KMS-11 (cell line): ENCODE measurements at regions not wholly inside any gene's neighbourhood (a gene's known extent, or its start where the extent isn't known, plus 50 kb on each side); places are given as distances from the start of the nearest gene placed in this dataset.

Experiments
- H2AFZ ChIP-seq: fragments of 200-600 bp; sonication (generic); 2 replicates; pipeline ENCODE4 v1.6.1; 2016; ENCODE audit warnings: antibody characterized with exemption, mixed run types, low read depth
- H3K27ac ChIP-seq: fragments of 200-600 bp; sonication (generic); 2 replicates; pipeline ENCODE4 v1.6.1; 2016; ENCODE audit warnings: mild to moderate bottlenecking, mixed run types
- H3K27me3 ChIP-seq: fragments of 200-600 bp; sonication (generic); 2 replicates; pipeline ENCODE4 v1.6.1; 2017; ENCODE audit warnings: mild to moderate bottlenecking, low read depth, mixed run types, moderate library complexity; ENCODE audit not compliant: insufficient read depth
- H3K36me3 ChIP-seq: fragments of 200-600 bp; sonication (generic); 2 replicates; pipeline ENCODE4 v1.6.1; 2017; ENCODE audit warnings: mild to moderate bottlenecking, mixed run types; ENCODE audit not compliant: insufficient read depth
- H3K4me1 ChIP-seq: fragments of 200-600 bp; sonication (generic); 2 replicates; pipeline ENCODE4 v1.6.1; 2016; ENCODE audit warnings: mild to moderate bottlenecking, low read depth, mixed run types; ENCODE audit not compliant: poor library complexity, severe bottlenecking
- H3K4me2 ChIP-seq: fragments of 200-600 bp; sonication (generic); 2 replicates; pipeline ENCODE4 v1.7.0; 2016; ENCODE audit warnings: mild to moderate bottlenecking, mixed run types
- H3K4me3 ChIP-seq: fragments of 200-600 bp; sonication (generic); IDR thresholded peaks from 2 replicates; pipeline ENCODE4 v1.6.1; 2017; ENCODE audit warnings: low read depth, low read length, mixed read lengths; ENCODE audit not compliant: insufficient read depth
- H3K79me2 ChIP-seq: fragments of 200-600 bp; sonication (generic); 2 replicates; pipeline ENCODE4 v1.6.1; 2016; ENCODE audit warnings: low read depth, mixed run types; ENCODE audit not compliant: insufficient read depth
- H3K9ac ChIP-seq: fragments of 200-600 bp; sonication (generic); 2 replicates; pipeline ENCODE4 v1.6.1; 2016; ENCODE audit warnings: mild to moderate bottlenecking, mixed run types
- H4K20me1 ChIP-seq: fragments of 200-600 bp; sonication (generic); 2 replicates; pipeline ENCODE4 v1.6.1; 2016; ENCODE audit warnings: mild to moderate bottlenecking, mixed run types; ENCODE audit not compliant: insufficient read depth
- CTCF ChIP-seq: fragments of 200-600 bp; sonication (generic); conservative IDR thresholded peaks from 2 replicates; pipeline ENCODE4 v1.6.1; 2017; ENCODE audit warnings: low read depth, mild to moderate bottlenecking, antibody characterized with exemption, low read length, moderate library complexity, mixed read lengths

GRCh38 chr15:29968099-29968894 is 114.5 kb upstream of the GOLGA8J start:
- no peaks in the 10 kb centered on the region for H4K20me1 ChIP-seq

GRCh38 chr15:29962407-29962806 is 120.3 kb upstream of the GOLGA8J start:
- H3K4me1 ChIP-seq = no peaks in the 10 kb centered on the region
- no peaks in the 10 kb centered on the region for H3K79me2 ChIP-seq
- TF ChIP-seq CTCF = no peak
- H3K9ac ChIP-seq = no peak overlapping the region
- no peak overlapping the region for H3K27ac ChIP-seq
- H3K4me3 ChIP-seq = no peak overlapping the region
- no peaks in the 10 kb centered on the region for H3K36me3 ChIP-seq
- no peaks in the 10 kb centered on the region for H4K20me1 ChIP-seq
- H3K27me3 ChIP-seq = no peaks in the 10 kb centered on the region
- no peak overlapping the region for H3K4me2 ChIP-seq
- no peak overlapping the region for H2AFZ ChIP-seq

More at GRCh38 chr15:29968099-29968894, 114.5 kb upstream of the GOLGA8J start:
- Histone ChIP-seq H3K4me2 (no peak overlapping the region), H3K9ac (no peak overlapping the region), H3K27ac (no peak overlapping the region), H3K4me1 (no peaks in the 10 kb centered on the region), H3K4me3 (no peak overlapping the region), H3K27me3 (no peaks in the 10 kb centered on the region), H3K36me3 (no peaks in the 10 kb centered on the region), H2AFZ (no peak overlapping the region), H3K79me2 (no peaks in the 10 kb centered on the region)
- no peak for TF ChIP-seq CTCF

- Histone ChIP-seq H3K4me2 (no peak overlapping the region), H3K27me3 (no peaks in the 10 kb centered on the region), H4K20me1 (no peaks in the 10 kb centered on the region), H3K27ac (no peak overlapping the region), H3K4me3 (no peak overlapping the region), H3K4me1 (no peaks in the 10 kb centered on the region), H2AFZ (no peak overlapping the region), H3K9ac (no peak overlapping the region), H3K36me3 (no peaks in the 10 kb centered on the region), H3K79me2 (no peaks in the 10 kb centered on the region)
- TF ChIP-seq CTCF = no peak
Measured at GRCh38 chr15:29959384-29960137, 123.2 kb upstream of the GOLGA8J start.

- no peak overlapping the region for H2AFZ ChIP-seq
- no peaks in the 10 kb centered on the region for H3K79me2 ChIP-seq
- H3K4me1 ChIP-seq = no peaks in the 10 kb centered on the region
- no peaks in the 10 kb centered on the region for H3K36me3 ChIP-seq
- TF ChIP-seq CTCF = no peak
- no peaks in the 10 kb centered on the region for H4K20me1 ChIP-seq
- no peaks in the 10 kb centered on the region for H3K27me3 ChIP-seq
- no peak overlapping the region for H3K9ac ChIP-seq
- no peak overlapping the region for H3K4me3 ChIP-seq
- H3K27ac ChIP-seq = no peak overlapping the region
- no peak overlapping the region for H3K4me2 ChIP-seq
Measured at GRCh38 chr15:29952225-29952624, 130.0 kb upstream of the TJP1 start.
